OCI-LY7 (cell line): ENCODE measurements at regions not wholly inside any gene's neighbourhood (a gene's known extent, or its start where the extent isn't known, plus 50 kb on each side); places are given as distances from the start of the nearest gene placed in this dataset.

ENCODE experiments used
- EZH2phosphoT487 ChIP-seq: fragments of 200-600 bp; sonication (generic); IDR thresholded peaks from 2 replicates; pipeline ENCODE4 v1.6.1; 2018; ENCODE audit warnings: low read depth, borderline replicate concordance, mild to moderate bottlenecking, mixed run types, antibody characterized with exemption, low read length, moderate library complexity, mixed read lengths
- TF ChIP-seq, protein P1 (sequence below): fragments of 200-600 bp; sonication (generic); conservative IDR thresholded peaks from 2 replicates; pipeline ENCODE4 v1.5.1; 2014; ENCODE audit warnings: mild to moderate bottlenecking, antibody characterized with exemption, low read length, moderate library complexity, mixed read lengths

DNA sequence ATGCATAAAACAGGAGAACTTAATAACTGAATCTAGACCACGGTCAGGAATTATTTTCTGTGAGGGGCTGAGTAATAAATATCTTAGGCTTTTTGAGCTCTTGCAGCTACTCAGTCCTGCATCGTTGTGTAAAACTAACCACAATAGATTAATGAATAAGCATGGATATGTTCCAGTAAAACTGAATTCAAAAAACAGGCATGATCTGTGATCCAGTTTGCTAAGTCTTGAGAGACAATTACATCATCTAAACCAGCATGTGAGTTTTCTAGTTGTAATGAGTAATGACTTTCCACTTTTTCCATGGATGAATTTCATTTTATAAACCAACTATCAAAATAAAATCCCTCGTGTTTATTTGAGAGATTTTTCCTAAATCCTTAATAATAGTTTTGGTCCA, 336.8 kb downstream of the RFPL4B start:
- TF ChIP-seq, protein P1, sequence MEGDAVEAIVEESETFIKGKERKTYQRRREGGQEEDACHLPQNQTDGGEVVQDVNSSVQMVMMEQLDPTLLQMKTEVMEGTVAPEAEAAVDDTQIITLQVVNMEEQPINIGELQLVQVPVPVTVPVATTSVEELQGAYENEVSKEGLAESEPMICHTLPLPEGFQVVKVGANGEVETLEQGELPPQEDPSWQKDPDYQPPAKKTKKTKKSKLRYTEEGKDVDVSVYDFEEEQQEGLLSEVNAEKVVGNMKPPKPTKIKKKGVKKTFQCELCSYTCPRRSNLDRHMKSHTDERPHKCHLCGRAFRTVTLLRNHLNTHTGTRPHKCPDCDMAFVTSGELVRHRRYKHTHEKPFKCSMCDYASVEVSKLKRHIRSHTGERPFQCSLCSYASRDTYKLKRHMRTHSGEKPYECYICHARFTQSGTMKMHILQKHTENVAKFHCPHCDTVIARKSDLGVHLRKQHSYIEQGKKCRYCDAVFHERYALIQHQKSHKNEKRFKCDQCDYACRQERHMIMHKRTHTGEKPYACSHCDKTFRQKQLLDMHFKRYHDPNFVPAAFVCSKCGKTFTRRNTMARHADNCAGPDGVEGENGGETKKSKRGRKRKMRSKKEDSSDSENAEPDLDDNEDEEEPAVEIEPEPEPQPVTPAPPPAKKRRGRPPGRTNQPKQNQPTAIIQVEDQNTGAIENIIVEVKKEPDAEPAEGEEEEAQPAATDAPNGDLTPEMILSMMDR: no peak
- TF ChIP-seq EZH2phosphoT487: no peak
